GM19395 (cell line): ENCODE measurements at regions not wholly inside any gene's neighbourhood (a gene's known extent, or its start where the extent isn't known, plus 50 kb on each side); places are given as distances from the start of the nearest gene placed in this dataset.
"Not testable (repeated sequence)": the region's sequence is repeated elsewhere in the genome, so short reads cannot be mapped to it uniquely, and the experiment has no call there.

Source experiments
- ATAC-seq: cut with Tn5 transposase; IDR thresholded peaks from one replicate; pipeline ENCODE4 v1.9.1; 2021; ENCODE audit warnings: mild to moderate bottlenecking, moderate library complexity; ENCODE audit not compliant: unreplicated experiment

DNA sequence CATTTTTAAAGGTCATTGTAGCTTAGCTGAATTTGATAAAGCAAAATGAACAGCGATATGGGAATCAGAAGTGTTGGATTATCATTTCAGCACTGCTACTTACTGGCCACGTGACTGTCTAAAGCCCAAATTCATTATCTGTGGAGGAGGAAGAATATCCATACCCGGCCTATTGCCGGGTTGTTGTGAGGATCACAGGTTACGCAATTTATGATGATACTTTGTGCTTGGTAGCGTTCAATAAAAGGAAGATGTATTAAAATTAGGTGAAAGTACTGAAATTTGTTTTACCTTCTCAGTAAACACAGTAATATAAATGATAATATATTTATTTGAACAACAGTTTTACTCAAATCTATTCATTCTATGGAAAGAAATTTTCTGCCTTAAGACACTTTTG is 1540.2 kb downstream of the ADGRL3 start:
- no peak for ATAC-seq

DNA sequence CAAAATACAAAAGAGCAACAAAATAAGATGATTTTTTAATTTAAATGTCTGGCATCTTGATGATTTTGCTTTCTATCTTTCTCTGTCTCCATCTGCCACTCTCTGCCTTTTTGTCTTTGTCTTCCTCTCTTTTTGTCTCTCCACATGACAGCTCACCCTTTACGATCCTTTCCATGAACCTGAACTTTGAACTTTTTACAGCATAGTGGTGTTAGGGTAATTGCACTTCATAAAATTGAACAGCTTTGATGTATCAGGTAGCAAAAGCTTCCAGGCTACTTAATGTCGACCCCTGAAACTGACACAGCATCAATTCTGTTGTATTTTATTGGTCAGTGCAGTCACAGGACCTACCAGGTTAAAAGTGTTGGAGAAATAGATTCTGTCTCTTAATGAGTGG is 1517.0 kb downstream of the ADGRL3 start:
- no peak for ATAC-seq

DNA sequence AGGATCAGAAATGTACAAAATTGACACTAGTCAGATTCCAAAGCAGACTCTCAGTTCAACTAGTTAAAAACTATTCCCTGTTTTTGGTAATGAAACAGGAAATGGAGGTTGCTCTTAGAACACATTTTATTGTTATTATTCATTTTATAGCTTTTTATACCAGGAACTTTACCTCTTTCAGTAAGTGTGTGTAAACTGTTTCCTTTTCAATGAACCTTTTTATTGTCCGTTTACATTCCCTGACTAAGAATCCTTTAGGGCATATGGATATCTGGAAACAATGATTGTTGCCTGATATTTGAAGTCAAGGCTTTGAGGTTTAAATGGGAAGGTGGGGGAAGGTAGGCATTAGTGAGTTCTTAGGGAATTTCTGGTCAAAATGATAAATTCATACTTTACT is 1511.4 kb downstream of the ADGRL3 start:
- no peak for ATAC-seq

DNA sequence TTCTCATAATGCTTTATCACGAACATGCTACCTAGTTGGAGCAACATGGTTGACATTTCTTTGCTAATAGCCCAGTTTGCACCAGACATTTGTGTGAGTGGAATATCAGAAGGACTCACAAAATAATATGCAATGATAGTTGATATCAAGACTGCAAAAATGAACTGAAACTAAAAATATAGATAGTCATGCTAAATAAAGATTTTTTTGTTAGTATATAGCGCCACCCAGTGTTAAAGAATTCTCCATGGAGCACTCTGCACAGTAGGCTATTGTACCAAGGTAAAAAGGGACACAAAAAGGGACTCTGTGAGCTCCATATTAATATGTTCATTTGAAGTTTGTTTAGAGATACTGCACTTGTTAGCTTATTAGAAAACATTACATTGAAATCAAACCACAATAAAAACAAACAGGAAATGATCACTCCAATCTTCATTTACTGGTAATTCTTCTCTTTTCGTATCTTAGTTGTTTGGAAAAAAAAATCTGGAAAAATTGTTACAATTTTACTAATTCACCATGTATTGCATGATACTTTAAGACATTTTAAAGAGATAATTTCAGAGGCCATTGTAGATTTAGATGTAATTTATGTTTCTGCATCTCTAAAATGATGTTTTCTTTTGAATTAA is 1509.6 kb downstream of the ADGRL3 start:
- ATAC-seq: no peak

DNA sequence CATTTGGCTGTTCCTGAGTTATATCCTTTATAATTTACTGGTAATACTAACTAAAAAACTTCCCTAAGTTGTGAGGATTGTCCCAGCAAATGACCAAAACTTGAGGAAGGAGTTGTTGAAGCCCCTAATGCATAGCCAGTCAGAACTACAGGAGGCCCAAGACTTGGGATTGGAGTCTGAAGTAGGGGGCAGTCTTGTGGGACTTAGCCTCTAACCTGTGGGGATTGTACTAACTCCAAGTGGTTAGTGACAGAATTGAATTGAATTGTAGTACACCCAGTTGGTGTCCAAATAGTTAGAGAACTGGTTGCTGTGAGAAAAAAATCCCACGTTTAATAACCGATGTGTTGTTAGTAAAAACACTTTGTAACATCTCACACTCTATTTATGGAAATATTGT is 1506.3 kb downstream of the ADGRL3 start:
- no peak for ATAC-seq

DNA sequence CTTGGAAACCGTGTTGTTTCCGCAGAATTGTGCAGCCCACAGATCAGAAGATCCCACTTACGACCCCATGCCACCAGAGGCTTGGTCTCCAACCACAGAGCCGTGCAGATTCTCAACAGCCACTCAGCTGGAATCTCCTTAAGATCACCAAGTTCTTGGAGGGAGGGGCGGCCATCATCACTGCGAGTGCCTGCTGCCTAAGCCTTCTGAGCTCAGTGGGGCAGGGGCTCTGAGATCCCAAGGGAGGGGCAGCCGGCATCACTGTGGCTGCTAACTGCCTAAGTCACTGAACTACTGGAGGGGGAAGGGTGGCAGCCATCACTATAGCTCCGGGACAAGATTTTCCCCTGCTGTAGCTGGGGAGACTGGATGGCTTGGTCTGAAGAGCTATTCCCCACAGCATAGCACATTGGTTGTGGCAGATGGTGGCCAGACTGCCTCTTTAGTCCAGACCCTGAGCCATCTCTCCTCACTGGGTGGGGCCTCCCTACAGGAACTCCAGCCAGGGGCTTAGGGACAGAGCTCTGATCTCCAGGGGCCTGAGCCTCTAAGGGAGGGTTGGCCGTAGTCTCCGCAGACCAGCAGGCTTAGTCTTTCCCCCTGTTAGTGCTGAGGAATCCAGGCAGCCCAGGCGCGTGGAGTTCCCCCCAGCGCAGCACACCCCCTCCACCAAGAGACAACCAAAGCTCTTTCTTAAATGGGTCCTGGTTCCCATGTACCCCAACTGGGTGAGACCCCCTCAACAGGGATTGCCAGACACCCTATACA is 1483.9 kb downstream of the ADGRL3 start:
- ATAC-seq: no peak

DNA sequence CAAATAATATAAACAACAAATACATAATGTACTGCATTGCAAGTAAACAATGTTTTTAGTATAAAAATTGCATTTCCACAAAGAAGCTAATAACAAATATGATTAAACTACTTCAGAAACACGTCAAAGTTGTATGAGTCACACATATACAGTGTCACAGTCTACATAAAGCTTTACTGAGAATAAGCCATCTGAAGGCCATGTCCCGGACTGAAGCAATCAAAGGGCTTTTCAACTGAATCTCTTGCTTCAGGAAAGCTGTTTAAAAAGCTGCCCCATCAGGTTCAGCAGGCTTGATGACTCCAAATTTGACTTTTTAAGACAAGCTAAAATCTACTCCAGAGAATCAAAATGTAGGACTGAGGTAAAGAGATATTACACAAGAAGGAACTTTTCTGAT is 1476.8 kb downstream of the ADGRL3 start:
- ATAC-seq: no peak

DNA sequence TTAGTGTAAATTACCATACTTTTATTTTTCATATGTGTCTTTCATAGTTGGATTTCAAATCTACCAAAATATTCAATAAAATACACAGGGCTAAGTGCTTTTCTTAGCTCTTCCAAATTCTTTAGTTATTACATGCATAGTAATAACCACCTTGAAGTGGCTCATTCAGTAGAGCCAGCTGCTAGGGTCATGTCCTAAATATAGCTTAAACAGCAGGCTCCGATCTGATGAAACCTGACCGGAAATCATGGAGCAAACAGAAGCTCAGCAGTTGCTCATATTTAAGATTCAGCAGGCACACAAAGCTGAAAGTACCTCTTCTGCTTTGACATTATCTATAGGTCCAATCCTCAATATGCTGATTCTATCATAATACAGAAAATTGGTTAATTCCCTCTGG is 1470.4 kb downstream of the ADGRL3 start:
- ATAC-seq: no peak

DNA sequence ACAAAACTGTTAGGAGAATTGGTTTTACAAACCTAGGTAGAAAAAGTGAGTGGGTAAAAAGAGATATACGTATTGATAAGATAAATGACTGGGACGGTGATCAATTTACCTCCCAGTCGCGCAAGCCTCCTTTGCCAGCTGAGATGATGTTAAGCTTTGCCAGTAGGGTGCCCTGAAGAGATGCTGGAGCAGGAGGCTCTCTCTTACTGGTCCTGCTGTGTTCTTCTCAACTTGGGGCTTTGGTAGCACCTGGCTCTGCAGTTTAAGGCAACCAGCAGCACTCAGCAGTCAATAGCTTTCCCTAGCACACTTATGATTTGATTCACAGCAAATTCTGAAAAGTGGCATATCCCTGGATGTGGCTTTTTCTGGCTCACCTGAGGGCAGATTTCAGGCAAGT is 1461.7 kb downstream of the ADGRL3 start:
- no peak for ATAC-seq

DNA sequence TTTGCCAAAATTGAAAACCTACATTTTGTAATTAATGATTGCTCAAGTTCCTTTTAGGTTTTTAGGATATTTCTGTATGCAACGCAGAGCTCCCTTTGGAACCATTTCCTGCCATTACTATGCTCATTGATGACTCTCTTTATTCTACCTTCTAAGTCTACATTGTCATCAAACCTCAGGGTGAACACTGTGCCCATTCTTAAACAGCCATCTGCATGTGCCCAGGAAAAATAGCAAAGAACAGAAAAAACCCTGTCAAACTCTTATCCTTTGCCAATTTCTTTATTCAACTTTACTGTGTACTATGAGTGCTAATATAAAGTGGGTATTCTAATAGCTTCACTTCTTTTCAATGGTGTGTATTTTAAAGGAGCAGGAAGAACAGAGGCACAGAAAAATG is 1455.9 kb downstream of the ADGRL3 start:
- no peak for ATAC-seq

DNA sequence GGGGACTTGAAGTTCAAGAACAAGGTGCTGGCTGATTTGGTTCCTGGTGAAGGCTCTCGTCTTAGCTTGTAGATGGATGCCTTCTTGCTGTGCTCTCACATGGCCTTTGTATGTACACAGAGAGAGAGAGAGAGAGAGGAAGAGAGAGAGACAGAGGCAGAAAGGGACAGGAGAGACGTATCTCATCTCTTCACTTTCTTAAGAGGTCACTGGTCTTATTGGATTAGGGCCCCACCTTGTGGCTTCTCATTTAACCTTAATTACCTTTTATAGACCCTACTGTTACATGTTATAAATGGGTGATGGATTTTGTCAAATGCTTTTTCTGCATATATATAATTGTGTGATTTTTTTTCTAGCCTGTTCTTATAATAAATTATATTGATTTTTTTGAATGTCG is 1444.2 kb downstream of the ADGRL3 start:
- no peak for ATAC-seq

DNA sequence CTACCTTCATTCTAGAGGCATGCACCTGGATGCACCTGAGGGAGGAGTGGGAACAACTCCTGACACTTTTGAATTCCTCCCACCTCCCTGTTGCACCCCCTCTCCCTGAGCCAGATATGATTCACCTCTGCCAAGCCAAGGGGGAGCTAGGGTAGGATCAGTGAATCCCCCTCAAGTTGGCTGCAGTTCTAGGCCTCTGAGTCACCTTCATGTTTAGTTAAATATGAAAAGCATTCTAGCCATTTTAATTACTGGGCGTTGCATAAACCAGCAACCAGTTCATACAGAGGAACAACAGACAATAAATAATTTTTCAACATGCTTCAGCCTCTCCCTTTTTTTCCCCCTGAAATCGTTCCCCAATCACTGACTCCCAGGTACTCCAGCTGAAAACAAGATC is 1440.2 kb downstream of the ADGRL3 start:
- ATAC-seq: no peak

DNA sequence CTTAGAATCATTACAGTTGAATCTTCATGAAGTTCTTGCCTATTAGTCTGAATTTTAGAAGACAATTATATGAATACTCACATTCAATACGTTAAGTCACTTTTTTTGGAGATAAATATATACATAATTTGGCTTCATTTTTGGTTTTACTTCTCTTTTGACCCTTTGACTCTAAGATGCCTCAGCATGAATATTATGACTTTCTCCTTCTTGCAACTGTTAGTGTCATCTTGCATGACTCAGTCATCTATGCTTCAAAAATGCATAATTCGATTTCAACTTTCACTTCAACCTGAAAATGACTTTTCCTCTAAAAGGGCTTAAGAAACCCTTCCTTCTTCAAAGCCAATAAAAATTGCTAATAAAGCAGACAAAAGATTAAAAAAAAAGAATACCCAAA is 1427.5 kb downstream of the ADGRL3 start:
- no peak for ATAC-seq

DNA sequence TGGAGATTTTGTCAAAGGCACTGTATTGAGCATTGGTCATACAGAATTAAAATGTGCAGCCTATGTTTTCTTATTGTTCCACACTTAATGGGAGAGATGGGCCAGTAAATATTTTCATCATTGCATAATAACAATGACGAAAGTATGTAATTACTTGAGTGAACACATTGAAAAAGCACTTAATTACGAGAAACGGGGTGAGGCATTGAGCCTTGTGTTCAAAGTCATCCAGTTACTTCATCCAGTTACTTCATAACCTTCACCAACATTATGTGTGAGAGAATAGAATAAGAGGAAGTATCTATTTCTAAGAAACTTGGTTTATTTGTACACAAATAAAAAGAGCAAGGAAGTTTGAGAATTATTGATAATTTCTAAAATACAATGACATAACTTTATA is 1427.0 kb downstream of the ADGRL3 start:
- no peak for ATAC-seq

DNA sequence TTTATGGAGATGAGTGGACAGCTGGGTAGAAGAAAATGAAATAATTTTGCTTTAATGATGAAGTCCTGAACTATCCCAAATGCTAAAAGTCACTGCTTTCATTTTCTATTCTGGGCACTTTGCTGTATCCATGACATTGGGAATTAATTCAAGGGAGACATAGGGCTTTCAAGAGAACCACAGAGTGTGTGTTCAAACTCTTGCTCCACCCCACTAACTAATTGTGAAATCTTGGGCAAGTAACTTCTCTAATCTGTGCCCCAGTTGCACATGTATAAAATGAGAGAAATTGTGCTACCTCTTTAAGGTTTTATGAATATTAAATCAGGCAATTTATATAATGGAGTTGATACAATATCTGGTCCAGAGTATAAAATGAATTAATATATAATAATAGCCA is 1422.0 kb downstream of the ADGRL3 start:
- ATAC-seq: no peak

DNA sequence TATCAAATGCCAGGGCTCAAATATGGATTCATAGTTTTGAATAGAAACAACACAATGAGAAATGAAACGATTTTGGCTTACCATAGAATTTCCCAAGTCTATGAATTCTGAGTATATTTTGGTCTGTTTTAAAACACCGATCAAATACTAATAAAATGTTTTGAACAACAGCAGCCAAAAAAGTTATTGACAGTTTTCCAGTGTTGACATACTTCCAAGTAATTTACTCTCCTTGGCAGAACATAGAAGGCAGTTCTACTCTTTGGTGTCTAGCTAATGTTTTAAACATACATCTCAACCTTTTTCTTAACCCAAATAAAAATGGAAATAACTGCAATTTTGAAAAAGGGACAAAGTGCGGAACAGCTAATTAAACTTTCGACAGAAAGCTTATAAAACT is 1419.8 kb downstream of the ADGRL3 start:
- no peak for ATAC-seq

DNA sequence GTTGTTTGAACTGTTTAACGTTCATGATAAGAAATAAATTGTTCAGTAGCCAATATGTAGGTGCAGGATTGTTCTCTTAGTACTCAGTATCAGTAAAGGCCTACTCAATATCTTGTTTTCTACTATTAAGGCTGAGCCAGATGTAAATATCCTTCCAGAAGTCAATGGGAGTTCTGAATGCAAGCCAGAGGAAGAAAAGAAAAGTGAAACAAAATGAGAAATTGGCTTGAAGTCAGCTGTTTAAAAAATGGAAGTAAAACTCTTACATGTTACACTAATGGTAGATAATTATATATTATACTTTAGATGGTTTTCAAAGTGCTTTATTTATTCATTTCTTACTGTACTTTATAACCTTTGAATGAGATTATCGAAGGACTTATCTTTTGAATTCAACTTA is 1417.9 kb downstream of the ADGRL3 start:
- no peak for ATAC-seq

DNA sequence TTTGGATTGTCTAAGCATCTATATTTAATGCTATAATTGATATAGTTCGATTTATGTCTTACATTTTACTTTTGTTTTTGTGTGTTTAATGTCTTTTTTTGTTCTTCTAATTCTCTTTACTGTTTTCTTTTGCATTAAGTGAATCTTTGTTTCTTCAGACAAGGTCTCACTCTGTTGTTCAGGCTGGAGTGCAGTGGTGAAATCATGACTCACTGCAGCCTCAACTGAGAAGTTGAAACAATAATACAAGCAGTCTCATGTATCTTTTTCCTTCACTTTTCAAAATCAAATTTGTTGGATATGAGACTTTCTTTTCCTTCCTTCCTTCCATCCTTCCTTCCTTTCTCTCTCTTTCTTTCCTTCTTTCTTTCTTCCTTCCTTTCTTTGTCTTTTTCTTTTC is 1401.6 kb downstream of the ADGRL3 start:
- ATAC-seq: no peak

DNA sequence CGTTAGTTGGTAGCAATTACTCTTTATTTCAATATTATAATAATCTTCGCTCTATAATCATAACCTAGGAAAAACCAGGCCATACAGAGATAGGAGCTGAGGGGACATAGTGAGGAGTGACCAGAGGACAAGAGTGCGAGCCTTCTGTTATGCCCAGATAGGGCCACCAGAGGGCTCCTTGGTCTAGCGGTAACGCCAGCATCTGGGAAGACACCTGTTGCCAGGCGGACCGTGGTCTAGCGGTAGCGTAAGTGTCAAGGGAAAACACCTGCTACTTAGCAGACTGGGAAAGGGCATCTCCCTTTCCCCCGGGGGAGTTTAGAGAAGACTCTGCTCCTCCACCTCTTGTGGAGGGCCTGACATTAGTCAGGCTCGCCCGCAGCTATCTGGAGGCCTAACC is 1395.1 kb downstream of the ADGRL3 start:
- not testable (repeated sequence) for ATAC-seq

DNA sequence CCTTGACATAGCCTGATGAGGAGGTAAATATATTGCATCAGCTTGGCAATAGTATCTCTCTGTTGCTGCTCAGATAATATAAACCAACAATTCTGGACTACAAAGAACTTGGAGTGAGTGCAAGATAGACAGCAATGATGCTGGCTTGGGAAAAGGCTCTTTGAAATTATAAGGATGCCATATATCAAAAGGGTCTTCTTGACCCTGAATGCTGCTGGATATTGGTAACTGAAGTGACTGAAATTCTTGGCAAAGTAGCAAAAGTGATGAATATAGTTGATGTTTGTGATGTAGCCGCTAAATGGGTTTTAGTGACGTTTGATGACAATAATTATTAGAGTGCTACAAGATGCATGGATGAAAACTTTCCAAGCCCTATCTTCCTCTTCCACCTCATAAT is 1391.6 kb downstream of the ADGRL3 start:
- ATAC-seq: no peak

DNA sequence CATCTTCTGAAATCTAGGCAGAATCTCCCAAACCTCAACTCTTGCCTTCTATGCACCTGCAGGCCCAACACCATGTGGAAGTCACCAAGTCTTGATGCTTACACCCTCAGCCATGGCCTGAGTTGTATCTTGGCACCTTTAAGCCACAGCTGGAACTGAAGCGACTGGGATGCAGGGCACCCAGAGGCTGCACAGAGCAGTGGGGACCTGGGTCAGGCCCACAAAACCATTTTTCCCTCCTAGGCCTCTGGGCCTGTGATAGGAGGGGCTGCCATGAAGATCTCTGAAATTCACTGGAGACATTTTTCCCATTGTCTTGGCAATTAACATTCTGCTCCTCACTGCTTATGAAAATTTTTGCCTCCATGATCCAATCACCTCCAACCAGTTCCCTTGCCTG is 1388.5 kb downstream of the ADGRL3 start:
- no peak for ATAC-seq

DNA sequence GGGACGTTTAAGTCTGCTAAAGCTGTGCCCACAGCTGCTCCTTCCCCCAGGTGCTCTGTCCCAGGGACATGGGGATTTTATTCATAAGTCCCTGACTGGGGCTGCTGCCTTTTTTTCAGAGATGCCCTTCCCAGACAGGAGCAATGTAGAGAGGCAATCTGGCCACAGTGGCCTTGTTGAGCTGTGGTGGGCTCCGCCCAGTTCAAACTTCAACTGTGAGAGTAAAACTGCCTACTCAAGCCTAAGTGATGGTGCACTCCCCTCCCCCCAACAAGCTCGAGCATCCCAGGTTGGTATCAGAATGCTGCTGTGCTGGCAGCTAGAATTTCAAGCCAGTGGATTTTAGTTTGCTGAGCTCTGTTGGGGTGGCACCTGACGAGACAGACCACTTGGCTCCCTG is 1371.4 kb downstream of the ADGRL3 start:
- no peak for ATAC-seq

DNA sequence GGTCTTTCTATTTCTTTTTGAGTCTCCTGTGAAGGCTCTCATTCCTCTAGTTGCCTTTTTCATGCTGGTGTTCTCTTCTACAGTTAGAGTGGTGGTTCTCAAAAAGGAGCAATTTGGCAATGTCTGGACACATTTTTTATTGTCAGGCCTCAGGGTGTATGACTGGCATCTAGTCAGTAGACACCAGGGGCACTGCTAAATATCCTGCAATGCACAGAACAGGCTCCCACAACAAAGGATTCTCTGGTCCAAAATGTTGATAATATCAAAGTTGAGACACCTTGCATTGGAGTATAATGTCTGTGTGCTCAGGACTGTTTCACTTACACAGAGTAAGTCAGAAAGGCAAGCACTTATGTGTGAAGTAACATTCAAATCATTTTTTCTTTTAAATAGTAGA is 1360.7 kb downstream of the ADGRL3 start:
- no peak for ATAC-seq
